MM.1S (cell line): ENCODE measurements at regions not wholly inside any gene's neighbourhood (a gene's known extent, or its start where the extent isn't known, plus 50 kb on each side); places are given as distances from the start of the nearest gene placed in this dataset.

ENCODE experiments used
- DNase-seq: peaks from one replicate; pipeline ENCODE4 v3.0.0-alpha.2; 2015
- H2AFZ ChIP-seq: fragments of 300-600 bp; sonication (generic); 2 replicates; pipeline ENCODE4 v1.6.0; 2016; ENCODE audit warnings: antibody characterized with exemption, low read length
- H3F3A ChIP-seq: fragments of 300-600 bp; sonication (generic); 2 replicates; pipeline ENCODE4 v1.6.1; 2016; ENCODE audit warnings: mild to moderate bottlenecking, antibody characterized with exemption, low read length, moderate library complexity, mixed read lengths; ENCODE audit not compliant: insufficient read depth
- H3K27ac ChIP-seq: fragments of 300-600 bp; sonication (generic); 2 replicates; pipeline ENCODE4 v1.5.1; 2016; ENCODE audit warnings: mild to moderate bottlenecking, low read length
- H3K27me3 ChIP-seq: fragments of 300-600 bp; sonication (generic); replicated peaks from 2 replicates; pipeline ENCODE4 v1.6.0; 2016; ENCODE audit warnings: low read length; ENCODE audit not compliant: insufficient read depth
- H3K36me3 ChIP-seq: fragments of 300-600 bp; sonication (generic); replicated peaks from 2 replicates; pipeline ENCODE4 v1.6.1; 2016; ENCODE audit warnings: mild to moderate bottlenecking, low read length, mixed read lengths; ENCODE audit not compliant: insufficient read depth
- H3K4me1 ChIP-seq: fragments of 300-600 bp; sonication (generic); 2 replicates; pipeline ENCODE4 v1.6.1; 2016; ENCODE audit warnings: low read length, mixed read lengths
- H3K4me2 ChIP-seq: fragments of 300-600 bp; sonication (generic); 2 replicates; pipeline ENCODE4 v1.6.0; 2016; ENCODE audit warnings: low read depth, low read length
- H3K4me3 ChIP-seq: fragments of 300-600 bp; sonication (generic); 2 replicates; pipeline ENCODE4 v1.5.1; 2016; ENCODE audit warnings: low read length, mixed read lengths
- H3K79me2 ChIP-seq: fragments of 300-600 bp; sonication (generic); 2 replicates; pipeline ENCODE4 v1.6.1; 2016; ENCODE audit warnings: mixed run types, low read length, mixed read lengths
- H3K9ac ChIP-seq: fragments of 300-600 bp; sonication (generic); 2 replicates; pipeline ENCODE4 v1.6.1; 2016; ENCODE audit warnings: low read length, mixed read lengths
- H3K9me2 ChIP-seq: fragments of 300-600 bp; sonication (generic); replicated peaks from 2 replicates; pipeline ENCODE4 v1.6.1; 2016; ENCODE audit warnings: mild to moderate bottlenecking, low read length, mixed read lengths; ENCODE audit not compliant: insufficient read depth
- H3K9me3 ChIP-seq: fragments of 300-600 bp; sonication (generic); replicated peaks from 2 replicates; pipeline ENCODE4 v1.6.1; 2016; ENCODE audit warnings: mild to moderate bottlenecking, low read length, mixed read lengths; ENCODE audit not compliant: insufficient read depth
- H4K20me1 ChIP-seq: fragments of 300-600 bp; sonication (generic); 2 replicates; pipeline ENCODE4 v1.6.1; 2016; ENCODE audit warnings: mild to moderate bottlenecking, low read length, moderate library complexity, mixed read lengths; ENCODE audit not compliant: insufficient read depth
- EZH2 ChIP-seq: fragments of 300-600 bp; sonication (generic); optimal IDR thresholded peaks from 2 replicates; pipeline ENCODE3; 2017; ENCODE audit warnings: low read depth, mild to moderate bottlenecking, antibody characterized with exemption, low read length, mixed read lengths
- EZH2phosphoT487 ChIP-seq: fragments of 300-600 bp; sonication (generic); IDR thresholded peaks from 2 replicates; pipeline ENCODE4 v1.6.1; 2018; ENCODE audit warnings: antibody characterized with exemption, low read length
- TF ChIP-seq, protein P1 (sequence below): fragments of 300-600 bp; sonication (generic); IDR thresholded peaks from 2 replicates; pipeline ENCODE4 v1.5.1; 2016; ENCODE audit warnings: antibody characterized with exemption, low read length, mixed read lengths

DNA sequence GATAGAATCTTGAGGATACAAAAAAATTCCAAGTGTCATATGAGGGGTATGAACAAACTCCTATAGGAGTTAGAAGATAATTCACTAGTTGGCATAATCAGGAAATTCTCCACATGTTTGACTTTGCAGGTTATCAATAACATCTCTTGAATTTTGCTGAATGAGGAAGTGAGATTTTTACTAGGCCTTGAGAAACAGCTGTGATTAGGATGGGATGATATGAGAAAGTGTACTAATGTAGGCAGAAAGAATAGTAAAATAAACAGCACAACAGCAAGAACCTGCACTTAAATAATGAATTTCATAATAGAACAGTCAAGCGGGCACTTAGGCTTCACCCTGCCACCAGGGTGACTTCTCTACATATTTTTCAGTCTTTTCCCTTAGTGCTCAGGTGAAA lies 570.8 kb upstream of the CRIM1 start:
- Histone ChIP-seq H3K79me2 (no peaks in the 10 kb centered on the region), H3K4me1 (no peaks in the 10 kb centered on the region), H3K4me2 (no peak overlapping the region), H3K27me3 (no peaks in the 10 kb centered on the region), H3K9ac (no peak overlapping the region), H3K36me3 (no peaks in the 10 kb centered on the region), H3K27ac (no peak overlapping the region), H3K9me2 (no peaks in the 10 kb centered on the region), H4K20me1 (no peaks in the 10 kb centered on the region), H3F3A (no peaks in the 10 kb centered on the region), H2AFZ (no peak overlapping the region), H3K4me3 (no peak overlapping the region), H3K9me3 (no peaks in the 10 kb centered on the region)
- TF ChIP-seq, protein P1, sequence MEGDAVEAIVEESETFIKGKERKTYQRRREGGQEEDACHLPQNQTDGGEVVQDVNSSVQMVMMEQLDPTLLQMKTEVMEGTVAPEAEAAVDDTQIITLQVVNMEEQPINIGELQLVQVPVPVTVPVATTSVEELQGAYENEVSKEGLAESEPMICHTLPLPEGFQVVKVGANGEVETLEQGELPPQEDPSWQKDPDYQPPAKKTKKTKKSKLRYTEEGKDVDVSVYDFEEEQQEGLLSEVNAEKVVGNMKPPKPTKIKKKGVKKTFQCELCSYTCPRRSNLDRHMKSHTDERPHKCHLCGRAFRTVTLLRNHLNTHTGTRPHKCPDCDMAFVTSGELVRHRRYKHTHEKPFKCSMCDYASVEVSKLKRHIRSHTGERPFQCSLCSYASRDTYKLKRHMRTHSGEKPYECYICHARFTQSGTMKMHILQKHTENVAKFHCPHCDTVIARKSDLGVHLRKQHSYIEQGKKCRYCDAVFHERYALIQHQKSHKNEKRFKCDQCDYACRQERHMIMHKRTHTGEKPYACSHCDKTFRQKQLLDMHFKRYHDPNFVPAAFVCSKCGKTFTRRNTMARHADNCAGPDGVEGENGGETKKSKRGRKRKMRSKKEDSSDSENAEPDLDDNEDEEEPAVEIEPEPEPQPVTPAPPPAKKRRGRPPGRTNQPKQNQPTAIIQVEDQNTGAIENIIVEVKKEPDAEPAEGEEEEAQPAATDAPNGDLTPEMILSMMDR = no peak
- TF ChIP-seq EZH2 (no peak), EZH2phosphoT487 (no peak)
- DNase-seq = no peak

DNA sequence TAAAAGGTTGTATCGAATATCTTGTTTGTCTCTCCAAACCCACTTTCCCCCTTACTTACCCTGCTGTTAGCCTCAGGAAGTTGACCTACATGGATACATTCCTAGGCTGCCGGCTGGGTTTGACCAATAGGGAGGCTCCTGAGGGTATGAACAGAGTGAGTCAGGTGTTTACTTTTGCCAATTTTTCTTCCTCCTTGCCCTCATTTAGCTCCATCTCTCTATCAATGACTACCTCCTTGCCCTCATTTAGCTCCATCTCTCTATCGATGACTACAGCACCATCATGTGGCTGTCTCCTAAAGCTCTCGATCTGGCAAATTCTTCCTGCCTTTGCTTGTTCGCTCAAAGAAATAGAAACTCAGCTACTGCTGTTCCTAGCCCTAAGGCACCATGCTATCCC lies 571.9 kb upstream of the CRIM1 start:
- H4K20me1 ChIP-seq = no peaks in the 10 kb centered on the region
- no peak overlapping the region for H3K27ac ChIP-seq
- no peak for DNase-seq
- H3K4me1 ChIP-seq = no peaks in the 10 kb centered on the region
- no peak overlapping the region for H2AFZ ChIP-seq
- TF ChIP-seq EZH2 (no peak), EZH2phosphoT487 (no peak)
- TF ChIP-seq, protein P1 = no peak
- no peaks in the 10 kb centered on the region for H3K27me3 ChIP-seq
- H3F3A ChIP-seq = no peaks in the 10 kb centered on the region
- H3K9me3 ChIP-seq = no peaks in the 10 kb centered on the region
- H3K36me3 ChIP-seq = no peaks in the 10 kb centered on the region
- H3K9me2 ChIP-seq = no peaks in the 10 kb centered on the region
- H3K4me2 ChIP-seq = no peak overlapping the region
- H3K4me3 ChIP-seq = no peak overlapping the region
- no peak overlapping the region for H3K9ac ChIP-seq
- no peaks in the 10 kb centered on the region for H3K79me2 ChIP-seq

DNA sequence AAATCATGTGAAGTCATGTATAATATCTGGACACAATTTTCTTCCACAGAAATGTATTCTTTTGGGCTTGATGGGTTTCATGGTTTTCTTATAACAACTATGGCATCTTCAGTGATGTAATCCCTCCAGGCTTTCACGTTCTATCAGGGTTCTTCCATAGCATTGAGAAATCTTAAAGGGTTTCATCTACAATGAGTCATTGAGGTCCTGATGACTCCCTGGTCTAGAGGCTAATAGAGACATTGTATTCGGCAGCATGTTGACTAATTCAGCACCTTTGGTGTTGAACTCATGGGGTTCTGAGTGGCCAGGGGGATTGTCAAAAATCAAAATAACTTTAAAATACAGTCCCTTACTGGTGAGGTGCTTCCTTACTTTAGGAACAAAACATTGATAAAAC lies 614.0 kb upstream of the CRIM1 start:
- Histone ChIP-seq H3K9me2 (no peaks in the 10 kb centered on the region), H4K20me1 (no peaks in the 10 kb centered on the region), H3K9me3 (no peaks in the 10 kb centered on the region), H3K79me2 (no peaks in the 10 kb centered on the region), H3K4me2 (no peak overlapping the region), H3K27me3 (no peaks in the 10 kb centered on the region), H3K4me1 (no peaks in the 10 kb centered on the region), H3K27ac (no peak overlapping the region), H3K9ac (no peak overlapping the region), H3F3A (no peaks in the 10 kb centered on the region), H2AFZ (no peak overlapping the region), H3K4me3 (no peak overlapping the region), H3K36me3 (no peaks in the 10 kb centered on the region)
- DNase-seq = no peak
- TF ChIP-seq, protein P1 = no peak
- TF ChIP-seq EZH2 (no peak), EZH2phosphoT487 (no peak)
